IMR-90 (cell line): ENCODE measurements at regions not wholly inside any gene's neighbourhood (a gene's known extent, or its start where the extent isn't known, plus 50 kb on each side); places are given as distances from the start of the nearest gene placed in this dataset.

Experiments used
- ATAC-seq: fragments of 200-7000 bp; cut with Tn5 transposase; 2 replicates; pipeline ENCODE4 v1.9.1; 2020; ENCODE audit warnings: low read depth, mild to moderate bottlenecking, moderate library complexity
- BruUV-seq: library from RNA; stranded (reverse); fragments of 400-500 nt; replicated peaks from 2 replicates; lab custom pipeline; 2021; lab: Mats Ljungman, UMichigan
- CTCF ChIA-PET: fragments of 300-600 bp; formaldehyde crosslinking; extraction: SDS; loops from one replicate; lab custom pipeline; 2021; ENCODE audit warnings: antibody characterized with exemption; lab: Yijun Ruan, JAX
- POLR2A ChIA-PET: fragments of 300-600 bp; sonication (Branson Sonifier 250); formaldehyde crosslinking; loops from one replicate; lab custom pipeline; 2022; ENCODE audit warnings: antibody characterized with exemption; ENCODE audit not compliant: unreplicated experiment; lab: Charles Lee
- DNase-seq: peaks from one replicate; pipeline ENCODE4 v3.0.0; 2013
- H2AFZ ChIP-seq: replicated peaks from 2 replicates; pipeline ENCODE3; 2013; ENCODE audit warnings: low read length, mild to moderate bottlenecking; ENCODE audit not compliant: poor library complexity
- H2AK5ac ChIP-seq: 2 replicates; pipeline ENCODE4 v1.6.1; 2013; ENCODE audit warnings: low read depth, low read length, inconsistent platforms
- H2AK9ac ChIP-seq: replicated peaks from 2 replicates; pipeline ENCODE3; 2013; ENCODE audit warnings: mild to moderate bottlenecking, low read depth, low read length, moderate library complexity; ENCODE audit not compliant: poor library complexity
- H2BK120ac ChIP-seq: 2 replicates; pipeline ENCODE4 v1.6.1; 2013; ENCODE audit warnings: low read depth, low read length, inconsistent platforms
- H2BK15ac ChIP-seq: 3 replicates; pipeline ENCODE4 v1.6.1; 2013; ENCODE audit warnings: low read depth, low read length, inconsistent platforms
- H2BK20ac ChIP-seq: 2 replicates; pipeline ENCODE4 v1.6.1; 2013; ENCODE audit warnings: low read depth, mild to moderate bottlenecking, inconsistent platforms, low read length, moderate library complexity
- H2BK5ac ChIP-seq: 2 replicates; pipeline ENCODE4 v1.6.1; 2013; ENCODE audit warnings: mild to moderate bottlenecking, low read depth, low read length, inconsistent platforms; ENCODE audit not compliant: poor library complexity, severe bottlenecking
- H3K14ac ChIP-seq: replicated peaks from 2 replicates; pipeline ENCODE4 v1.6.1; 2013; ENCODE audit warnings: low read depth, low read length, inconsistent platforms
- H3K18ac ChIP-seq: 2 replicates; pipeline ENCODE4 v1.6.1; 2013; ENCODE audit warnings: low read depth, low read length, control low read depth
- H3K23ac ChIP-seq: 2 replicates; pipeline ENCODE4 v1.6.1; 2013; ENCODE audit warnings: low read depth, low read length, inconsistent platforms
- H3K27ac ChIP-seq: 2 replicates; pipeline ENCODE4 v1.5.1; 2013; ENCODE audit warnings: mild to moderate bottlenecking, control low read depth, low read length; ENCODE audit not compliant: insufficient read depth
- H3K27me3 ChIP-seq: 2 replicates; pipeline ENCODE4 v1.6.1; 2013; ENCODE audit warnings: low read length; ENCODE audit not compliant: control insufficient read depth, insufficient read depth
- H3K36me3 ChIP-seq: 2 replicates; pipeline ENCODE4 v1.6.1; 2013; ENCODE audit warnings: low read length, mixed read lengths; ENCODE audit not compliant: control insufficient read depth, insufficient read depth
- H3K4ac ChIP-seq: 2 replicates; pipeline ENCODE4 v1.6.1; 2013; ENCODE audit warnings: low read depth, low read length, inconsistent platforms
- H3K4me1 ChIP-seq: 2 replicates; pipeline ENCODE4 v1.6.1; 2013; ENCODE audit warnings: low read length, mixed read lengths; ENCODE audit not compliant: control insufficient read depth, insufficient read depth
- H3K4me2 ChIP-seq: 2 replicates; pipeline ENCODE4 v1.6.1; 2013; ENCODE audit warnings: low read depth, mild to moderate bottlenecking, control low read depth, low read length, moderate library complexity
- H3K4me3 ChIP-seq: 2 replicates; pipeline ENCODE4 v1.5.1; 2013; ENCODE audit warnings: low read depth, mild to moderate bottlenecking, control low read depth, low read length, moderate library complexity; ENCODE audit not compliant: insufficient read depth
- H3K56ac ChIP-seq: 2 replicates; pipeline ENCODE4 v1.6.1; 2013; ENCODE audit warnings: low read length, inconsistent platforms; ENCODE audit not compliant: insufficient read depth; ENCODE audit errors: extremely low read depth
- H3K79me1 ChIP-seq, 2 experiments: 2 replicates each; pipeline ENCODE4 v1.6.1; 2013; ENCODE audit warnings: low read length in 2 of 2, inconsistent platforms in 1 of 2, low read depth in 1 of 2
- H3K9ac ChIP-seq: 2 replicates; pipeline ENCODE4 v1.6.1; 2013; ENCODE audit warnings: low read depth, low read length, control low read depth
- H3K9me1 ChIP-seq: 2 replicates; pipeline ENCODE4 v1.6.1; 2013; ENCODE audit warnings: low read length, inconsistent platforms; ENCODE audit not compliant: insufficient read depth
- H3K9me3 ChIP-seq: 2 replicates; pipeline ENCODE4 v1.6.1; 2013; ENCODE audit warnings: low read length; ENCODE audit not compliant: control insufficient read depth, insufficient read depth
- H4K20me1 ChIP-seq: 2 replicates; pipeline ENCODE4 v1.6.1; 2013; ENCODE audit warnings: low read length, inconsistent platforms; ENCODE audit not compliant: insufficient read depth
- H4K5ac ChIP-seq: 2 replicates; pipeline ENCODE4 v1.6.1; 2013; ENCODE audit warnings: mild to moderate bottlenecking, low read depth, low read length, control low read depth
- H4K8ac ChIP-seq, 2 experiments: 2 replicates each; pipeline ENCODE4 v1.6.1; 2013; ENCODE audit warnings: low read depth in 2 of 2, low read length in 2 of 2, control low read depth in 1 of 2, inconsistent platforms in 1 of 2
- H4K91ac ChIP-seq: 2 replicates; pipeline ENCODE4 v1.6.1; 2013; ENCODE audit warnings: low read depth, low read length, inconsistent platforms; ENCODE audit not compliant: insufficient read depth
- CHD1 ChIP-seq: IDR thresholded peaks from 2 replicates; pipeline ENCODE4 v1.6.1; 2012; ENCODE audit warnings: low read depth, low read length, improper control_type of control experiment
- CTCF ChIP-seq: conservative IDR thresholded peaks from 2 replicates; pipeline ENCODE4 v1.5.1; 2012; ENCODE audit warnings: mild to moderate bottlenecking, low read depth, low read length, improper control_type of control experiment
- ELK1 ChIP-seq: fragments of 150-350 bp; IDR thresholded peaks from 2 replicates; pipeline ENCODE4 v1.6.1; 2016; ENCODE audit warnings: low read depth, mild to moderate bottlenecking, low read length, moderate library complexity, borderline replicate concordance
- FOS ChIP-seq: fragments of 150-350 bp; IDR thresholded peaks from 2 replicates; pipeline ENCODE4 v1.6.1; 2016; ENCODE audit warnings: low read depth, low read length
- MAFK ChIP-seq: IDR thresholded peaks from 2 replicates; pipeline ENCODE4 v1.6.1; 2012; ENCODE audit warnings: low read depth, low read length, improper control_type of control experiment
- POLR2A ChIP-seq: IDR thresholded peaks from 2 replicates; pipeline ENCODE4 v1.6.1; 2012; ENCODE audit warnings: mild to moderate bottlenecking, low read depth, low read length
- RAD21 ChIP-seq: IDR thresholded peaks from 2 replicates; pipeline ENCODE4 v1.6.1; 2012; ENCODE audit warnings: low read length, improper control_type of control experiment
- WGBS, 2 experiments: methylation state at CpG; one replicate each; pipeline versions ENCODE4 v1.1.5 to v1.1.7; 2013; ENCODE audit warnings: missing lambda C conversion rate in 2 of 2; ENCODE audit not compliant: insufficient read length in 1 of 2; ENCODE audit errors: extremely low coverage in 2 of 2; 5-methylcytosine and 5-hydroxymethylcytosine counted together
- dilution Hi-C: fragments of 300-500 bp; cut with HindIII; formaldehyde crosslinking; loops from one replicate; pipeline ENCODE4 v1.14.3; 2018; ENCODE audit warnings: low sequenced_read_pairs; ENCODE audit not compliant: unreplicated experiment
- in situ Hi-C: fragments of 300-500 bp; cut with MboI; formaldehyde crosslinking; loops from 3 replicates; pipeline ENCODE4 v1.14.3; 2019; ENCODE audit warnings: low sequenced_read_pairs, inconsistent platforms, mixed read lengths
- intact Hi-C: fragments of 100-400 bp; cut with micrococcal nuclease; formaldehyde crosslinking; loops from 2 replicates; pipeline ENCODE4 v1.10.0; 2022

- Histone ChIP-seq H3K27ac (no peak overlapping the region), H3K14ac (no peak overlapping the region), H3K9ac (no peak overlapping the region), H3K4ac (no peak overlapping the region), H3K18ac (no peak overlapping the region), H2BK5ac (no peak overlapping the region), H2AK9ac (no peak overlapping the region), H2BK20ac (no peak overlapping the region), H2AK5ac (no peak overlapping the region), H3K4me3 (no peak overlapping the region), H4K8ac (no peak overlapping the region), H3K4me1 (no peaks in the 10 kb centered on the region), H3K79me1 (no peaks in the 10 kb centered on the region), H3K23ac (no peak overlapping the region), H4K20me1 (no peaks in the 10 kb centered on the region), H4K5ac (no peak overlapping the region), H2AFZ (no peak overlapping the region), H2BK15ac (no peak overlapping the region), H3K9me1 (no peaks in the 10 kb centered on the region), H4K91ac (no peak overlapping the region), H3K9me3 (no peaks in the 10 kb centered on the region), H3K27me3 (no peaks in the 10 kb centered on the region; the same call in 1 of the 2 replicates), H3K56ac (no peak overlapping the region), H3K36me3 (no peaks in the 10 kb centered on the region), H2BK120ac (no peak overlapping the region), H3K4me2 (no peak overlapping the region)
- in situ Hi-C loops (no loop called here), intact Hi-C loops (no loop called here), dilution Hi-C loops (no loop called here)
- BruUV-seq, result no TSS peak
- ATAC-seq (no peak), DNase-seq (no peak)
- POLR2A ChIA-PET, result no interaction called here
- WGBS, 2 experiments, result no CpG with 5 or more reads among the region's 1 CpG
- no peak for TF ChIP-seq CTCF
- TF ChIP-seq MAFK, result no peak
- TF ChIP-seq CHD1, result no peak
- no peak for TF ChIP-seq RAD21
- no peak for TF ChIP-seq FOS
- no peak for TF ChIP-seq POLR2A
- TF ChIP-seq ELK1, result no peak
- CTCF ChIA-PET, result no interaction called here
Measured at GRCh38 chrX:69415698-69416097, 88.4 kb upstream of the NALF2 start.
